ENCODE measurements at regions not wholly inside any gene's neighbourhood (a gene's known extent, or its start where the extent isn't known, plus 50 kb on each side); places are given as distances from the start of the nearest gene placed in this dataset.

DNA sequence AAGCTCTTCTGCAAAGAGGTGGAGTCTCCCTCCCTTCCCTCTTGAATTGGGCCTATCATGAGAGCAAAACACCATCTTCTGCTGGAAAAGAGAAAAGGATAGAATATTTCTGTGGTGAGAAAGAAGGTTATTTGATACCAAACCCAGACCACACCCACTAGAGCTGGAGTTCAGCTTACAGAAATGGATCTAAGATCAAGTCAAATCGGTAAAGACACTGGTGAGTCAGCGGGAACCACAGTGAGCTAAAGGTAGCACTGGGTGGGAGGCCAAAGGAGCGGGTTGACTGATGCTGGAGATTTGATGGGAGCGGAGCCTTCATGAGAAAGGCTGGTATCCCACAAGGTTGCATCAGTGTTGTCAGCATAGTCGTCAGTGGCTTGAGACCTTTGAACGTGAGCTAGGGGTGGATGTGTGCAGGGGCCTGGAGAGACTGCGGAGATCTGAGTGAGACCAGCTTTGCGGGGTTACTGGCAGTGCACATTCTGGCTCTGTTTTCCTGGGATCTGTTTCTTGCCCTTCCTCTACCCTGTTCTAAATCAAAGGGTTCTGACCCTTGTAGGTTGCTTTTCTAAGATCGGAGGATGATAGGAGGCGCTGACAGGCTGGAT, 106.4 kb upstream of the SCOC start:
- no TSS peak for BruUV-seq (replicated peaks)
- ATAC-seq (no peak), FAIRE-seq (no peak), DNase-seq (ENCODE audit: low read depth, low spot score) (no peak)
- CTCF ChIA-PET, result interaction anchor here (0.6 kb wide), 1 partner anchor 214 kb away, joined by 3 read pairs; no protein-coding TSS in a partner anchor
- intact Hi-C loops (cut with micrococcal nuclease; ENCODE audit: unreplicated experiment) (no loop called here), in situ Hi-C loops (cut with MboI) (no loop called here)
- POLR2A ChIA-PET, result no interaction called here
- H4K20me1 ChIP-seq (ENCODE audit: control insufficient read depth, insufficient read depth), result no peaks in the 10 kb centered on the region
- no peaks in the 10 kb centered on the region for H3K4me1 ChIP-seq (ENCODE audit: control insufficient read depth, insufficient read depth, low read length)
- no peaks in the 10 kb centered on the region for H3K9me3 ChIP-seq (replicated peaks; ENCODE audit: control insufficient read depth, insufficient read depth, low read length)
- RAD21 ChIA-PET (ENCODE audit: unreplicated experiment), result no interaction called here
- H3K27me3 ChIP-seq (replicated peaks in 1 of 2; ENCODE audit: control insufficient read depth in 2 of 2, insufficient read depth in 2 of 2, low read length in 1 of 2), result peaks cover 0 to 3% of the 10 kb centered on the region in 2 experiments; a peak in 1 of 4 replicates
- H3K36me3 ChIP-seq (ENCODE audit: control insufficient read depth in 2 of 2, insufficient read depth in 2 of 2, low read length in 1 of 2), result no peaks in the 10 kb centered on the region
- WGBS (ENCODE audit: insufficient coverage, insufficient replicate concordance, low lambda C conversion rate, missing lambda C conversion rate), result 31% methylated on average over 10 of the region's 10 CpGs
- SMC1A ChIA-PET (ENCODE audit: uncharacterized antibody, unreplicated experiment), result interaction anchor here (1.3 kb wide), 1 partner anchor 10 kb away, joined by 3 read pairs; no protein-coding TSS in a partner anchor
- H3K4me3 ChIP-seq, result no peak overlapping the region
- no peak overlapping the region for H3K4me2 ChIP-seq (ENCODE audit: control insufficient read depth, insufficient read depth)
- no peak overlapping the region for H3K9ac ChIP-seq (ENCODE audit: control insufficient read depth, insufficient read depth, low read length)
- no peak overlapping the region for H3K27ac ChIP-seq (ENCODE audit: control insufficient read depth, insufficient read depth)
- no peak overlapping the region for H2AFZ ChIP-seq (ENCODE audit: control insufficient read depth, low read depth, low read length)
- H3K79me2 ChIP-seq (ENCODE audit: control insufficient read depth, insufficient read depth, low read length), result no peaks in the 10 kb centered on the region
- TF ChIP-seq SREBF2 (IDR thresholded peaks at IDR 0.05; ENCODE audit: low read length), result no peak
- TF ChIP-seq, protein P1, sequence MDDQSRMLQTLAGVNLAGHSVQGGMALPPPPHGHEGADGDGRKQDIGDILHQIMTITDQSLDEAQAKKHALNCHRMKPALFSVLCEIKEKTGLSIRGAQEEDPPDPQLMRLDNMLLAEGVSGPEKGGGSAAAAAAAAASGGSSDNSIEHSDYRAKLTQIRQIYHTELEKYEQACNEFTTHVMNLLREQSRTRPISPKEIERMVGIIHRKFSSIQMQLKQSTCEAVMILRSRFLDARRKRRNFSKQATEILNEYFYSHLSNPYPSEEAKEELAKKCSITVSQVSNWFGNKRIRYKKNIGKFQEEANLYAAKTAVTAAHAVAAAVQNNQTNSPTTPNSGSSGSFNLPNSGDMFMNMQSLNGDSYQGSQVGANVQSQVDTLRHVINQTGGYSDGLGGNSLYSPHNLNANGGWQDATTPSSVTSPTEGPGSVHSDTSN (IDR thresholded peaks at IDR 0.05; ENCODE audit: insufficient replicate concordance, low read depth, low read length), result no peak
- TF ChIP-seq FOXM1 (IDR thresholded peaks at IDR 0.05; ENCODE audit: low read depth, low read length), result no peak
- TF ChIP-seq MYC (IDR thresholded peaks at IDR 0.05; ENCODE audit: insufficient read depth, insufficient read length, insufficient replicate concordance, low read length, severe bottlenecking), result no peak
- TF ChIP-seq, protein P2, sequence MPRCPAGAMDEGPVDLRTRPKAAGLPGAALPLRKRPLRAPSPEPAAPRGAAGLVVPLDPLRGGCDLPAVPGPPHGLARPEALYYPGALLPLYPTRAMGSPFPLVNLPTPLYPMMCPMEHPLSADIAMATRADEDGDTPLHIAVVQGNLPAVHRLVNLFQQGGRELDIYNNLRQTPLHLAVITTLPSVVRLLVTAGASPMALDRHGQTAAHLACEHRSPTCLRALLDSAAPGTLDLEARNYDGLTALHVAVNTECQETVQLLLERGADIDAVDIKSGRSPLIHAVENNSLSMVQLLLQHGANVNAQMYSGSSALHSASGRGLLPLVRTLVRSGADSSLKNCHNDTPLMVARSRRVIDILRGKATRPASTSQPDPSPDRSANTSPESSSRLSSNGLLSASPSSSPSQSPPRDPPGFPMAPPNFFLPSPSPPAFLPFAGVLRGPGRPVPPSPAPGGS (IDR thresholded peaks at IDR 0.05; ENCODE audit: borderline replicate concordance, insufficient read depth, low read depth, low read length, poor library complexity, severe bottlenecking), result no peak
- TF ChIP-seq ZSCAN29 (IDR thresholded peaks at IDR 0.05), result no peak
- TF ChIP-seq EZH2 (IDR thresholded peaks at IDR 0.05; ENCODE audit: borderline replicate concordance, control insufficient read depth, low read depth, low read length), result no peak

Measured in GM12878 (cell line).